Psoas muscle (tissue), 7 donors: ENCODE measurements at regions not wholly inside any gene's neighbourhood (a gene's known extent, or its start where the extent isn't known, plus 50 kb on each side); places are given as distances from the start of the nearest gene placed in this dataset.

ENCODE experiments used
- ATAC-seq, 4 donors: fragments of 200-7000 bp; cut with Tn5 transposase; one replicate each; pipeline ENCODE4 v1.9.1; 2020; ENCODE audit warnings: moderate library complexity in 3 of 4, mild to moderate bottlenecking in 2 of 4
- DNase-seq, 2 donors: peaks; one replicate each; pipeline ENCODE4 v3.0.0-alpha.2; 2020
- H3K27ac ChIP-seq: fragments of 200-600 bp; one replicate; pipeline ENCODE4 v1.8.0; 2022
- H3K27me3 ChIP-seq, 3 donors: fragments of 200-600 bp in 1 of 3; one replicate each; pipeline versions ENCODE4 v1.6.1 to v1.8.0; 2013 to 2022; ENCODE audit warnings: low read length in 2 of 3, mild to moderate bottlenecking in 2 of 3, moderate library complexity in 1 of 3; ENCODE audit not compliant: insufficient read depth in 3 of 3
- H3K36me3 ChIP-seq, 2 donors: fragments of 200-600 bp in 1 of 2; one replicate each; pipeline versions ENCODE4 v1.6.1 to v1.8.0; 2013 to 2022; ENCODE audit warnings: low read depth in 1 of 2, mild to moderate bottlenecking in 1 of 2, moderate library complexity in 1 of 2; ENCODE audit not compliant: insufficient read depth in 1 of 2
- H3K4me1 ChIP-seq: fragments of 200-600 bp; one replicate; pipeline ENCODE4 v1.8.0; 2022
- H3K4me3 ChIP-seq: fragments of 200-600 bp; one replicate; pipeline ENCODE4 v1.8.0; 2022; ENCODE audit warnings: mild to moderate bottlenecking
- H3K9me3 ChIP-seq: fragments of 200-600 bp; one replicate; pipeline ENCODE4 v1.8.0; 2022
- CTCF ChIP-seq: fragments of 200-600 bp; IDR thresholded peaks from one replicate; pipeline ENCODE4 v1.8.0; 2022; ENCODE audit warnings: antibody characterized with exemption
- WGBS, 3 donors: extraction: QIAGEN DNeasy Blood & Tissue Kit; methylation state at CpG; one replicate each; pipeline versions ENCODE4 v1.1.6 to v1.1.7; 2013; 5-methylcytosine and 5-hydroxymethylcytosine counted together
- intact Hi-C, 2 donors: fragments of 100-400 bp; cut with DNase I; formaldehyde crosslinking; loops; one replicate each; pipeline versions ENCODE4 v1.11.0 to v1.14.2; 2022
- donor health status: healthy with polysubstance abuse.
- donor health status: DM: no; HTN: no; CAD: no; lungs with moderate emphysema.
- donor health status: Bipolar disorder and iron deficiency.
- donor health status: healthy.
- donor health status: DM: yes; HTN: yes; CAD: no.
- donor health status: DM: no; HTN: no; CAD: no.
- donor health status: DM: yes; HTN: yes; CAD: no.

- intact Hi-C loops = no loop called here
- DNase-seq (no peak), ATAC-seq (no peak)
- 46 to 61% (median 47%) methylated on average over 4 of the region's 4 CpGs for WGBS, 3 donors
- Histone ChIP-seq H3K4me3 (no peak overlapping the region), H3K9me3 (no peaks in the 10 kb centered on the region), H3K27ac (no peak overlapping the region), H3K36me3 (no peaks in the 10 kb centered on the region), H3K4me1 (no peaks in the 10 kb centered on the region), H3K27me3 (no peaks in the 10 kb centered on the region)
- no peak for TF ChIP-seq CTCF
These were observed 809.6 kb upstream of the NR2F2 start for GRCh38 chr15:95520922-95521321.

- Histone ChIP-seq H3K4me1 (no peaks in the 10 kb centered on the region), H3K9me3 (no peaks in the 10 kb centered on the region), H3K27ac (no peak overlapping the region), H3K36me3 (no peaks in the 10 kb centered on the region), H3K4me3 (no peak overlapping the region), H3K27me3 (no peaks in the 10 kb centered on the region)
- no peak for TF ChIP-seq CTCF
- DNase-seq = no peak
- ATAC-seq = no peak
- intact Hi-C loops = no loop called here
- 67 to 71% (median 70%) methylated on average over 3 of the region's 3 CpGs for WGBS, 3 donors
These were observed 808.0 kb upstream of the NR2F2 start for GRCh38 chr15:95522533-95522932.

- 91 to 93% (median 92%) methylated on average over 3 of the region's 3 CpGs for WGBS, 3 donors
These were observed 801.6 kb upstream of the NR2F2 start for GRCh38 chr15:95528920-95529319.

GRCh38 chr15:95536638-95537037 lies 793.9 kb upstream of the NR2F2 start:
- TF ChIP-seq CTCF = no peak
- no peak for ATAC-seq
- Histone ChIP-seq H3K9me3 (no peaks in the 10 kb centered on the region), H3K36me3 (no peaks in the 10 kb centered on the region), H3K27ac (no peak overlapping the region), H3K4me3 (no peak overlapping the region), H3K4me1 (no peaks in the 10 kb centered on the region), H3K27me3 (no peaks in the 10 kb centered on the region)
- DNase-seq = no peak
- intact Hi-C loops = no loop called here
- 94 to 98% (median 95%) methylated on average over 11 of the region's 11 CpGs for WGBS, 3 donors

More at GRCh38 chr15:95528920-95529319, 801.6 kb upstream of the NR2F2 start:
- ATAC-seq = no peak
- Histone ChIP-seq H3K4me3 (no peak overlapping the region), H3K4me1 (no peaks in the 10 kb centered on the region), H3K27me3 (no peaks in the 10 kb centered on the region), H3K36me3 (no peaks in the 10 kb centered on the region), H3K27ac (no peak overlapping the region), H3K9me3 (no peaks in the 10 kb centered on the region)
- DNase-seq = no peak
- intact Hi-C loops = no loop called here
- TF ChIP-seq CTCF = no peak

GRCh38 chr15:95538693-95539092 lies 791.8 kb upstream of the NR2F2 start:
- TF ChIP-seq CTCF = no peak
- intact Hi-C loops = no loop called here
- Histone ChIP-seq H3K36me3 (no peaks in the 10 kb centered on the region), H3K4me1 (no peaks in the 10 kb centered on the region), H3K27me3 (no peaks in the 10 kb centered on the region), H3K9me3 (no peaks in the 10 kb centered on the region), H3K27ac (no peak overlapping the region), H3K4me3 (no peak overlapping the region)
- no peak for DNase-seq
- no peak for ATAC-seq
- WGBS, 3 donors = 82 to 91% (median 86%) methylated on average over 5 of the region's 5 CpGs
